ENCODE measurements at regions not wholly inside any gene's neighbourhood (a gene's known extent, or its start where the extent isn't known, plus 50 kb on each side); places are given as distances from the start of the nearest gene placed in this dataset.

- TF ChIP-seq CTCF (IDR thresholded peaks at IDR 0.05) (no peak), POLR2AphosphoS5 (IDR thresholded peaks at IDR 0.05) (no peak), POLR2A (IDR thresholded peaks at IDR 0.05) (no peak), EP300 (IDR thresholded peaks at IDR 0.05) (no peak)
These were observed 135.7 kb upstream of the ATXN7L3B start for GRCh38 chr12:74401966-74402365.

Measured in suprapubic skin (tissue), 4 donors.